ENCODE measurements at regions not wholly inside any gene's neighbourhood (a gene's known extent, or its start where the extent isn't known, plus 50 kb on each side); places are given as distances from the start of the nearest gene placed in this dataset.

DNA sequence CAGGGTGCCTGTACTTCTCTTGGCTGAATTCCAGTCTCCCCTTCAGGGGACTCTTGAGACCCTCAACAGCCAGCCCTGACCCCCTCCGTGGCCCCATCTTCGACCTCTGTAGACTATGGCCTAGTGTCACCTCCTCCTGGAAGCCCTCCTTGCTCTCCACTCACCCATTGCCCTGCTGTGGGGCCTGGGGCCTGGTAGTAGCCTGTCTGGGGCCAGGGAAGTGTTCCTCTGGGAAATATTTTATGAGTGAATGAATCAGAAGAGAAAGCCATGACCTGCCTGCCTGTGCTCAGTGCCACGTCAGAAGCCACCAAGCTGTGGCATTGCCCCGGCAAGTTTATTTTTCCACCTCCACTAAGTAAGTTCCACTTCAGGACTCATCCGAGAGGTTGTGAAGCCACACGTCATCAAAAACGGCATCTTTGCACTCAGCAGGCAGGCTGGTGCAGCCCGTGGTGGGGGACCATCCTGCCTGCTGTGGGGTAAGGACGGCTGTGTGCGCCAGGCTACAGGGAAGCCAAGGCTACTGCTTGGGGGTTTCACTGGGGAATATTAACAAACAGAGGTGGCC, 59.6 kb upstream of the PPARA start:
- Histone ChIP-seq H3K4me1 (peaks cover 96% of the 10 kb centered on the region), H3K27me3 (no peaks in the 10 kb centered on the region), H3K36me3 (peaks cover 8% of the 10 kb centered on the region), H3K9me3 (no peaks in the 10 kb centered on the region), H3K4me3 (peak overlapping the region; percentile 79), H3K27ac (peak overlapping the region; percentile 98)
- peak in 1 of 2 donors; percentile 54 for DNase-seq (ENCODE audit: low spot score in 2 of 2)
- TF ChIP-seq POLR2AphosphoS5 (IDR thresholded peaks at IDR 0.05) = no peak
- no peak for TF ChIP-seq POLR2A (IDR thresholded peaks at IDR 0.05)
- no peak for TF ChIP-seq EP300 (IDR thresholded peaks at IDR 0.05)
- TF ChIP-seq, protein P1, sequence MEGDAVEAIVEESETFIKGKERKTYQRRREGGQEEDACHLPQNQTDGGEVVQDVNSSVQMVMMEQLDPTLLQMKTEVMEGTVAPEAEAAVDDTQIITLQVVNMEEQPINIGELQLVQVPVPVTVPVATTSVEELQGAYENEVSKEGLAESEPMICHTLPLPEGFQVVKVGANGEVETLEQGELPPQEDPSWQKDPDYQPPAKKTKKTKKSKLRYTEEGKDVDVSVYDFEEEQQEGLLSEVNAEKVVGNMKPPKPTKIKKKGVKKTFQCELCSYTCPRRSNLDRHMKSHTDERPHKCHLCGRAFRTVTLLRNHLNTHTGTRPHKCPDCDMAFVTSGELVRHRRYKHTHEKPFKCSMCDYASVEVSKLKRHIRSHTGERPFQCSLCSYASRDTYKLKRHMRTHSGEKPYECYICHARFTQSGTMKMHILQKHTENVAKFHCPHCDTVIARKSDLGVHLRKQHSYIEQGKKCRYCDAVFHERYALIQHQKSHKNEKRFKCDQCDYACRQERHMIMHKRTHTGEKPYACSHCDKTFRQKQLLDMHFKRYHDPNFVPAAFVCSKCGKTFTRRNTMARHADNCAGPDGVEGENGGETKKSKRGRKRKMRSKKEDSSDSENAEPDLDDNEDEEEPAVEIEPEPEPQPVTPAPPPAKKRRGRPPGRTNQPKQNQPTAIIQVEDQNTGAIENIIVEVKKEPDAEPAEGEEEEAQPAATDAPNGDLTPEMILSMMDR (IDR thresholded peaks at IDR 0.05) = no peak
- 47% methylated on average over 10 of the region's 10 CpGs for WGBS

- Histone ChIP-seq H3K27me3 (no peaks in the 10 kb centered on the region), H3K9me3 (no peaks in the 10 kb centered on the region)
Observed at GRCh38 chr22:46091277-46091977, 58.9 kb upstream of the PPARA start.

GRCh38 chr22:46092011-46092410, 58.3 kb upstream of the PPARA start:
- peak overlapping the region; percentile 98 for H3K27ac ChIP-seq
- H3K4me1 ChIP-seq = peaks cover 96% of the 10 kb centered on the region
- DNase-seq (ENCODE audit: low spot score in 2 of 2) = no peak
- TF ChIP-seq EP300 (IDR thresholded peaks at IDR 0.05) (no peak), POLR2A (IDR thresholded peaks at IDR 0.05) (no peak), POLR2AphosphoS5 (IDR thresholded peaks at IDR 0.05) (no peak)
- TF ChIP-seq, protein P1 (IDR thresholded peaks at IDR 0.05) = no peak
- no peaks in the 10 kb centered on the region for H3K27me3 ChIP-seq
- H3K4me3 ChIP-seq = no peak overlapping the region
- H3K9me3 ChIP-seq = no peaks in the 10 kb centered on the region
- 33% methylated on average over 12 of the region's 13 CpGs for WGBS
- H3K36me3 ChIP-seq = peaks cover 8% of the 10 kb centered on the region

More at GRCh38 chr22:46091277-46091977, 58.9 kb upstream of the PPARA start:
- 49% methylated on average over 16 of the region's 19 CpGs for WGBS
- TF ChIP-seq POLR2A (IDR thresholded peaks at IDR 0.05) = no peak
- no peak for TF ChIP-seq EP300 (IDR thresholded peaks at IDR 0.05)
- TF ChIP-seq, protein P1 (IDR thresholded peaks at IDR 0.05) = no peak
- TF ChIP-seq POLR2AphosphoS5 (IDR thresholded peaks at IDR 0.05) = no peak
- H3K4me1 ChIP-seq = peaks cover 96% of the 10 kb centered on the region
- peaks cover 8% of the 10 kb centered on the region for H3K36me3 ChIP-seq
- H3K27ac ChIP-seq = peak overlapping the region; percentile 98
- no peak for DNase-seq (ENCODE audit: low spot score in 2 of 2)
- no peak overlapping the region for H3K4me3 ChIP-seq

DNA sequence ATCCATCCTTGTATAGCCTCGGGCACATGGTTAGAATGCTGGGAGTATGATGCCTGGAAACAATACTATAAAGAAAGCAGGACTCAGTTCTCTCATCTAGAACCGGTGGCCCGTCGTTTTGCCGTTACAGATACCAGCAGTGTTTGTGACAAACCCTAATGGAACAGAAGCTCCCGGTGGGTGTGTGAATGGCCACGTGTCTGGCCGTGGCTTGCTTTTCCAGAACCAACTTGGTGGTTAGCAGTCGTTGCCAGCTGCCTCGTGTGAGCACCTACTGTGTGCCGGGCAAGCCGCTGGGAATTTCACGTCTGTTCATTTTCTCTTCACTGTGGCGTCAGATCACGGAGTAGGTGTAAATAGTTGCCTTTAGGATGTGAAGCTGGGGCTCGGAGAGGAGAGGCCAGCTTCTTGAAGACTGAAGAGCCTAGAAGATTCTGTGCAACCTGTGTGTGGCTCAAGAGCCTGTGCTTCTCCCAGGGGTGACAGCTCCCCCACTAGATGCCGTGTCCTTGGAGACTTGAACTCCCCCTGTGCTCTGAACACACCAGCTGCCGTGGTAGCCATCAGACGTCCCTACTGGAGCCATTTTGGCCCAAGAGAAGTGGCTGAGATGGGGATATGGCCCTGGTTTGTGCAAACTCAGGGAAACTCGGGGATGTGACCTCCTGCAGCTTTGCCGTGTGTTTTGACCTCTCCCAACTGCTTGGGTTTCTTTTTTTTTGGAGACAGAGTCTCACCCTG, 57.5 kb upstream of the PPARA start:
- Histone ChIP-seq H3K4me3 (no peak overlapping the region), H3K9me3 (no peaks in the 10 kb centered on the region), H3K27ac (peak overlapping the region; percentile 98), H3K36me3 (peaks cover 9% of the 10 kb centered on the region), H3K4me1 (peaks cover 96% of the 10 kb centered on the region), H3K27me3 (no peaks in the 10 kb centered on the region)
- DNase-seq (ENCODE audit: low spot score in 2 of 2) = no peak
- WGBS = 44% methylated on average over 16 of the region's 21 CpGs
- TF ChIP-seq POLR2AphosphoS5 (IDR thresholded peaks at IDR 0.05) = no peak
- TF ChIP-seq POLR2A (IDR thresholded peaks at IDR 0.05) = no peak
- TF ChIP-seq, protein P1 (IDR thresholded peaks at IDR 0.05) = no peak
- TF ChIP-seq EP300 (IDR thresholded peaks at IDR 0.05) = no peak

DNA sequence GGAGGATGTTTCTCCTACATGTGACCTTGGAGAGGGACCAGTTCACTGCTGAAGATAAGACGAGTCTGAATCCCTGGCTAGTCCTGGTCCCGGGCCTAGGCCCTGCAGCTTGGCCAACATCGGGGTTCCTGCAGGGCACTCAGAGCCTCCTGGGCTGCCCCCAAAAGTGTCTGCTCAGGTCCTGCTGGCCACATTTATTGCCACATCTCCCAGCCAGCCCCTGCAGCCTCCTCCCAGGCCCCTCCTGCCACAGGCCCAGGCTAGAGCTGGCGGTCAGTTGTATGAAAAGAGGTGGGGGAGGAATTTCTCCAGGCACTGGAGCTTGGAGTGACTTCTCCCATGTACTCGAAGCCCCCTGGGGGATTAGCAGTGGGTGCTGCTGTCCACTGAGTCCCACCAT, 56.5 kb upstream of the PPARA start:
- no peak overlapping the region for H3K4me3 ChIP-seq
- H3K4me1 ChIP-seq = peaks cover 94% of the 10 kb centered on the region
- WGBS = 54% methylated on average over 4 of the region's 5 CpGs
- H3K27me3 ChIP-seq = no peaks in the 10 kb centered on the region
- H3K27ac ChIP-seq = peak overlapping the region; percentile 98
- no peak for DNase-seq (ENCODE audit: low spot score in 2 of 2)
- peaks cover 19% of the 10 kb centered on the region for H3K36me3 ChIP-seq
- TF ChIP-seq EP300 (IDR thresholded peaks at IDR 0.05) = no peak
- no peak for TF ChIP-seq POLR2AphosphoS5 (IDR thresholded peaks at IDR 0.05)
- no peak for TF ChIP-seq POLR2A (IDR thresholded peaks at IDR 0.05)
- TF ChIP-seq, protein P1 (IDR thresholded peaks at IDR 0.05) = no peak
- no peaks in the 10 kb centered on the region for H3K9me3 ChIP-seq
